ENCODE measurements at regions not wholly inside any gene's neighbourhood (a gene's known extent, or its start where the extent isn't known, plus 50 kb on each side); places are given as distances from the start of the nearest gene placed in this dataset.

DNA sequence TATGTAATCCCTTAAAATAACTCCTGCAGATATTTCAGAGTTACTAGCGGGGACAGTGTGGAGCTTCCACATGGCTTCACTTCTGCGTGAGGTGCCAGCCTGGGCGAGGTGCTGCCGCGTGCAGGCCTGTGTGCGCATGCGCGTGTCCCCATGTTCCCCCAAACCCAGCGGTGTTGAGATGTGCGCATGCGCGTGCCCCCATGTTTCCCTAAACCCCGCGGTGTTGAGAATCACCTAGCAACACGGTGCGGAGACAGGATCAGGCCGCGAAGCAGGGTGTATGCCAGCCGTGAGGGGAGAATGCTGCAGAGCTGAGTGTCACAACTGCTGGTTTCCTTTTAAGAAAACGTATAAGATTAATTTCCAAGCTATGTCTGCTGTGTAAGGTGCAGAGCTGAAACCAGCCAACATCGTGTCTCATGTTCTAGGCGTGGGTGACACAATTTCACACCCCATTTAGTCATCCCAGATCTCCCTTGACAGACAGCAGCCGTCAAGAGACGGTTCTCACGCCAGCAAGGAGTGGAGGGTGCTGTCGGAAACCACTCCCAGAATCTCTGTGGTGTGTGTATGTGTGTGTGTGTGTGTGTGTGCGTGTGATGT, 71.9 kb upstream of the ADARB2 start:
- Histone ChIP-seq H3K4me3 (ENCODE audit: low read depth in 1 of 3, low read length in 3 of 3) (no peak overlapping the region), H3K9ac (ENCODE audit: low read depth in 1 of 2, low read length in 2 of 2) (no peak overlapping the region), H3K36me3 (ENCODE audit: control insufficient read depth in 4 of 4, insufficient read depth in 3 of 4, low read depth in 1 of 4, low read length in 3 of 4) (no peaks in the 10 kb centered on the region), H3K27me3 (ENCODE audit: control insufficient read depth in 4 of 4, insufficient read depth in 4 of 4, low read length in 3 of 4) (no peaks in the 10 kb centered on the region), H3K4me1 (ENCODE audit: control insufficient read depth in 4 of 4, insufficient read depth in 4 of 4, low read length in 3 of 4) (no peaks in the 10 kb centered on the region), H3K9me3 (ENCODE audit: control insufficient read depth in 4 of 4, low read length in 3 of 4) (no peaks in the 10 kb centered on the region), H3K27ac (ENCODE audit: low read depth in 1 of 2, low read length in 2 of 2) (no peak overlapping the region)
- TF ChIP-seq, protein P1, sequence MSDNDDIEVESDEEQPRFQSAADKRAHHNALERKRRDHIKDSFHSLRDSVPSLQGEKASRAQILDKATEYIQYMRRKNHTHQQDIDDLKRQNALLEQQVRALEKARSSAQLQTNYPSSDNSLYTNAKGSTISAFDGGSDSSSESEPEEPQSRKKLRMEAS (IDR thresholded peaks at IDR 0.05), result no peak
- TF ChIP-seq FOXA1 (IDR thresholded peaks at IDR 0.05) (no peak), RAD21 (IDR thresholded peaks at IDR 0.05) (no peak), HNF4G (IDR thresholded peaks at IDR 0.05) (no peak), EGR1 (IDR thresholded peaks at IDR 0.05; ENCODE audit: low read depth in 2 of 2) (no peak)
- TF ChIP-seq, protein P2, sequence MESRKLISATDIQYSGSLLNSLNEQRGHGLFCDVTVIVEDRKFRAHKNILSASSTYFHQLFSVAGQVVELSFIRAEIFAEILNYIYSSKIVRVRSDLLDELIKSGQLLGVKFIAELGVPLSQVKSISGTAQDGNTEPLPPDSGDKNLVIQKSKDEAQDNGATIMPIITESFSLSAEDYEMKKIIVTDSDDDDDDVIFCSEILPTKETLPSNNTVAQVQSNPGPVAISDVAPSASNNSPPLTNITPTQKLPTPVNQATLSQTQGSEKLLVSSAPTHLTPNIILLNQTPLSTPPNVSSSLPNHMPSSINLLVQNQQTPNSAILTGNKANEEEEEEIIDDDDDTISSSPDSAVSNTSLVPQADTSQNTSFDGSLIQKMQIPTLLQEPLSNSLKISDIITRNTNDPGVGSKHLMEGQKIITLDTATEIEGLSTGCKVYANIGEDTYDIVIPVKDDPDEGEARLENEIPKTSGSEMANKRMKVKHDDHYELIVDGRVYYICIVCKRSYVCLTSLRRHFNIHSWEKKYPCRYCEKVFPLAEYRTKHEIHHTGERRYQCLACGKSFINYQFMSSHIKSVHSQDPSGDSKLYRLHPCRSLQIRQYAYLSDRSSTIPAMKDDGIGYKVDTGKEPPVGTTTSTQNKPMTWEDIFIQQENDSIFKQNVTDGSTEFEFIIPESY (IDR thresholded peaks at IDR 0.05), result no peak
- DNase-seq (ENCODE audit: low spot score), result no peak
- 86% methylated on average over 27 of the region's 27 CpGs for WGBS

GRCh38 chr10:1807924-1808323, 70.6 kb upstream of the ADARB2 start:
- WGBS, result 86% methylated on average over 25 of the region's 25 CpGs

DNA sequence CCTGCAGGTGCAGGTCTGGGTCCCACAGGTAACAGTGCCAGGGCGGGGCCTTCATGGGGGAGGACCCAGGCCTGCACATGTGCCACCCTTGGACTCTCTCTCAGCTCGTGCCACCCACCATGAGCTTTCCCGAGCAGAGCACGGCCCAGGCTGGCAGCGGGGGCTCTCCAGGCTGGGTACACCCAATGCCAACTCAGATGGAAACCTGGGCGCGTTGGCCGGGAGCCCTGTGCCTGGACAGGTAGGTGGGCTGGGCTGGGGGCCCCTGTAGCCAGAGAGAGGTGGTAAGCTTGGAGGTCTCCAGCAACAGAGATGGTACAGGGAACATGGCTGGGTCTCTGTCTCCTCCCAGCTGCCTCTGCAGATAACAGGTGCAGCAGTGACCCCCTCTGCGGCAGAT, 69.9 kb upstream of the ADARB2 start:
- no peaks in the 10 kb centered on the region for H3K27me3 ChIP-seq (ENCODE audit: control insufficient read depth in 4 of 4, insufficient read depth in 4 of 4, low read length in 3 of 4)
- TF ChIP-seq TAF1 (conservative IDR thresholded peaks at IDR 0.05), result no peak
- no peak for TF ChIP-seq RAD21 (IDR thresholded peaks at IDR 0.05)
- TF ChIP-seq FOXA2 (IDR thresholded peaks at IDR 0.05), result no peak
- TF ChIP-seq GABPA (IDR thresholded peaks at IDR 0.05 in 1 of 2, conservative IDR thresholded peaks at IDR 0.05 in 1 of 2), result no peak
- TF ChIP-seq, protein P3, sequence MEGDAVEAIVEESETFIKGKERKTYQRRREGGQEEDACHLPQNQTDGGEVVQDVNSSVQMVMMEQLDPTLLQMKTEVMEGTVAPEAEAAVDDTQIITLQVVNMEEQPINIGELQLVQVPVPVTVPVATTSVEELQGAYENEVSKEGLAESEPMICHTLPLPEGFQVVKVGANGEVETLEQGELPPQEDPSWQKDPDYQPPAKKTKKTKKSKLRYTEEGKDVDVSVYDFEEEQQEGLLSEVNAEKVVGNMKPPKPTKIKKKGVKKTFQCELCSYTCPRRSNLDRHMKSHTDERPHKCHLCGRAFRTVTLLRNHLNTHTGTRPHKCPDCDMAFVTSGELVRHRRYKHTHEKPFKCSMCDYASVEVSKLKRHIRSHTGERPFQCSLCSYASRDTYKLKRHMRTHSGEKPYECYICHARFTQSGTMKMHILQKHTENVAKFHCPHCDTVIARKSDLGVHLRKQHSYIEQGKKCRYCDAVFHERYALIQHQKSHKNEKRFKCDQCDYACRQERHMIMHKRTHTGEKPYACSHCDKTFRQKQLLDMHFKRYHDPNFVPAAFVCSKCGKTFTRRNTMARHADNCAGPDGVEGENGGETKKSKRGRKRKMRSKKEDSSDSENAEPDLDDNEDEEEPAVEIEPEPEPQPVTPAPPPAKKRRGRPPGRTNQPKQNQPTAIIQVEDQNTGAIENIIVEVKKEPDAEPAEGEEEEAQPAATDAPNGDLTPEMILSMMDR (IDR thresholded peaks at IDR 0.05; ENCODE audit: low read depth, low read length, missing input control), result no peak
- TF ChIP-seq REST (IDR thresholded peaks at IDR 0.05), result no peak
- no peak for TF ChIP-seq JUND (IDR thresholded peaks at IDR 0.05)
- TF ChIP-seq HNF4A (conservative IDR thresholded peaks at IDR 0.05), result no peak
- TF ChIP-seq, protein P1 (IDR thresholded peaks at IDR 0.05), result no peak
- no peak for TF ChIP-seq FOXA1 (IDR thresholded peaks at IDR 0.05)
- TF ChIP-seq, protein P2 (IDR thresholded peaks at IDR 0.05), result no peak
- no peaks in the 10 kb centered on the region for H3K36me3 ChIP-seq (ENCODE audit: control insufficient read depth in 4 of 4, insufficient read depth in 3 of 4, low read depth in 1 of 4, low read length in 3 of 4)
- H3K27ac ChIP-seq (ENCODE audit: low read depth in 1 of 2, low read length in 2 of 2), result no peak overlapping the region
- no peaks in the 10 kb centered on the region for H3K4me1 ChIP-seq (ENCODE audit: control insufficient read depth in 4 of 4, insufficient read depth in 4 of 4, low read length in 3 of 4)
- no peak for DNase-seq (ENCODE audit: low spot score)
- WGBS, result 89% methylated on average over 9 of the region's 9 CpGs
- H3K9me3 ChIP-seq (ENCODE audit: control insufficient read depth in 4 of 4, low read length in 3 of 4), result no peaks in the 10 kb centered on the region
- H3K4me3 ChIP-seq (ENCODE audit: low read depth in 1 of 3, low read length in 3 of 3), result no peak overlapping the region
- H3K9ac ChIP-seq (ENCODE audit: low read depth in 1 of 2, low read length in 2 of 2), result no peak overlapping the region

More at GRCh38 chr10:1807924-1808323, 70.6 kb upstream of the ADARB2 start:
- Histone ChIP-seq H3K4me1 (ENCODE audit: control insufficient read depth in 4 of 4, insufficient read depth in 4 of 4, low read length in 3 of 4) (no peaks in the 10 kb centered on the region), H3K9ac (ENCODE audit: low read depth in 1 of 2, low read length in 2 of 2) (no peak overlapping the region), H3K27ac (ENCODE audit: low read depth in 1 of 2, low read length in 2 of 2) (no peak overlapping the region), H3K4me3 (ENCODE audit: low read depth in 1 of 3, low read length in 3 of 3) (no peak overlapping the region), H3K27me3 (ENCODE audit: control insufficient read depth in 4 of 4, insufficient read depth in 4 of 4, low read length in 3 of 4) (no peaks in the 10 kb centered on the region), H3K36me3 (ENCODE audit: control insufficient read depth in 4 of 4, insufficient read depth in 3 of 4, low read depth in 1 of 4, low read length in 3 of 4) (no peaks in the 10 kb centered on the region), H3K9me3 (ENCODE audit: control insufficient read depth in 4 of 4, low read length in 3 of 4) (no peaks in the 10 kb centered on the region)
- no peak for DNase-seq (ENCODE audit: low spot score)
- TF ChIP-seq FOXA2 (IDR thresholded peaks at IDR 0.05) (no peak), JUND (IDR thresholded peaks at IDR 0.05) (no peak), YY1 (IDR thresholded peaks at IDR 0.05) (no peak)
